ENCODE measurements at regions not wholly inside any gene's neighbourhood (a gene's known extent, or its start where the extent isn't known, plus 50 kb on each side); places are given as distances from the start of the nearest gene placed in this dataset.

GRCh38 chr13:34144142-34144541 lies 326.2 kb downstream of the RFC3 start:
- TF ChIP-seq CTCF (IDR thresholded peaks at IDR 0.05) (no peak), POLR2A (IDR thresholded peaks at IDR 0.05) (no peak)
